GM20000 (cell line): ENCODE measurements at regions not wholly inside any gene's neighbourhood (a gene's known extent, or its start where the extent isn't known, plus 50 kb on each side); places are given as distances from the start of the nearest gene placed in this dataset.

Experiments
- DNase-seq: peaks from one replicate; pipeline ENCODE4 v3.0.0; 2012; ENCODE audit warnings: low spot score
- TF ChIP-seq, protein P1 (sequence below): IDR thresholded peaks from 2 replicates; pipeline ENCODE4 v1.5.1; 2012; ENCODE audit warnings: mild to moderate bottlenecking, control low read depth; ENCODE audit errors: extremely low read depth, missing control alignments

DNA sequence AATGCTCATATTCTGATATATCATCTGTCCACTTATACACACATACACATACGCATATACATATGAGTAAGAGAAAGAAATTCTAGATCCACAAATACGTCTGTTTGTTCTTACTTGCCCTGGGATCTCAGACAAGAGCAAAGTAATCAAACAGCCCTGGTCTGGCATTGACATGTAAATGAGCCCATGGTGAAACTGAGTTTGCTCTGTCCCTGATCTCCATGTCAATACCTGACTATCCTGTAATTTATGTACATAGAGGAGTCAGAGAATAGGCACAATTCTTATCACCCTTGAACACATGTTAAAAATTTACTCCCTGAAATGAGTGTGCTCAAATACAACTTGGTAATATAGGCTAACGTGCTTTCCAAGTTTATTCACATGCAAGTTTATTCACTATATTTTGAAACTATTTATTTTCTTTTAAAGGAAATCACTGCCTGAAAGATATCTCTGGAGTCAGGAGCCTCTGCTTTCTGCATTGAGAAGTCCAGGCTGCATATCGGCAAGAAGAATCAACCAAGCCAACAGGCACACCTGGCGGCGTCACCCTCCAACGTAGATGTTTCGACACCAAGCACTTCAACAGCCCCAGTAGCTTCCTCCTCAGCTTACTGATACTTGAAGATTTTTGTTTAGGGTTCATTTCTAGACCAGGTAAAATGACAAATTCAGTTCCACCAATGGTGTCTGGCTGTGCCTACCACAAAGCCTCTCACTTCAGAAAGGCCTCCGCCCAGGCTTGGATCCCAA lies 100.6 kb downstream of the CMPK2 start:
- TF ChIP-seq, protein P1, sequence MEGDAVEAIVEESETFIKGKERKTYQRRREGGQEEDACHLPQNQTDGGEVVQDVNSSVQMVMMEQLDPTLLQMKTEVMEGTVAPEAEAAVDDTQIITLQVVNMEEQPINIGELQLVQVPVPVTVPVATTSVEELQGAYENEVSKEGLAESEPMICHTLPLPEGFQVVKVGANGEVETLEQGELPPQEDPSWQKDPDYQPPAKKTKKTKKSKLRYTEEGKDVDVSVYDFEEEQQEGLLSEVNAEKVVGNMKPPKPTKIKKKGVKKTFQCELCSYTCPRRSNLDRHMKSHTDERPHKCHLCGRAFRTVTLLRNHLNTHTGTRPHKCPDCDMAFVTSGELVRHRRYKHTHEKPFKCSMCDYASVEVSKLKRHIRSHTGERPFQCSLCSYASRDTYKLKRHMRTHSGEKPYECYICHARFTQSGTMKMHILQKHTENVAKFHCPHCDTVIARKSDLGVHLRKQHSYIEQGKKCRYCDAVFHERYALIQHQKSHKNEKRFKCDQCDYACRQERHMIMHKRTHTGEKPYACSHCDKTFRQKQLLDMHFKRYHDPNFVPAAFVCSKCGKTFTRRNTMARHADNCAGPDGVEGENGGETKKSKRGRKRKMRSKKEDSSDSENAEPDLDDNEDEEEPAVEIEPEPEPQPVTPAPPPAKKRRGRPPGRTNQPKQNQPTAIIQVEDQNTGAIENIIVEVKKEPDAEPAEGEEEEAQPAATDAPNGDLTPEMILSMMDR, result no peak
- no peak for DNase-seq

DNA sequence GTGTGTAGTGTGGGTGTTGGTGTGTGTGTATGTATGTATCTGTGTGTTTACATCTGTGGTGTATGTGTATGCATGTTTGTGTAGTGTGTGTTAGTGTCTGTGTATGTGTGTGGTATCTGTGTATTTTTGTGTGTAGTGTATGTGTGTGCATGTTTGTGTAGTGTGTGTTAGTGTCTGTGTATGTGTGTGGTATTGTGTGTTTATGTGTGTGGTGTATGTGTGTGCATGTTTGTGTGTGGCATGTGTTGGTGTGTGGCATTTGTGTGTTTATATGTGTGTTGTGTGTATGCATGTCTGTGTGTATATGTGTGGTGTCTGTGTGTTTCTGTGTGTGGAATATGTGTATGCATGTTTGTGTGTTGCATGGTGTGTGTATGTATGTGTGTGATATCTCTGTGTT lies 96.4 kb downstream of the CMPK2 start:
- no peak for DNase-seq
- TF ChIP-seq, protein P1, result no peak

DNA sequence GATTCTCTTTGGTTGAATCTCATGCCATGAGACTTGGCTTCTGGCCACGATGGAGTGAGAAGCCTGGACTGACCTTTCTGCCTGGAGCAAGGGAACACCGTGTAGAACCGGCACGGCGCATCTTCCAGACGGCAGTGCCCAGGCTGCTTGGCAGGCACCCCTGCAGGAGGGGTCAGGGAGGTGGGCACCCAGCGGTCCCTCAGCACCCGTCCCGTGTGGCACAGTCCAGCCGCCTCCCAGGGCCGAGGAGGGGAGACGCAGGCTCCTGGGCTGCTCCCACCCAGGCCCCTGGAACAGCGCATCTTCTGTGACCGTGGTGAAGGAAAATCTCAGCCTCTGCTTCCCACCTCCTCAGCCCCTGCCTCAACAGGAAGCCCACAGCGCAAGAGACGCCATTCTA lies 95.7 kb downstream of the CMPK2 start:
- DNase-seq, result no peak
- TF ChIP-seq, protein P1, result no peak

DNA sequence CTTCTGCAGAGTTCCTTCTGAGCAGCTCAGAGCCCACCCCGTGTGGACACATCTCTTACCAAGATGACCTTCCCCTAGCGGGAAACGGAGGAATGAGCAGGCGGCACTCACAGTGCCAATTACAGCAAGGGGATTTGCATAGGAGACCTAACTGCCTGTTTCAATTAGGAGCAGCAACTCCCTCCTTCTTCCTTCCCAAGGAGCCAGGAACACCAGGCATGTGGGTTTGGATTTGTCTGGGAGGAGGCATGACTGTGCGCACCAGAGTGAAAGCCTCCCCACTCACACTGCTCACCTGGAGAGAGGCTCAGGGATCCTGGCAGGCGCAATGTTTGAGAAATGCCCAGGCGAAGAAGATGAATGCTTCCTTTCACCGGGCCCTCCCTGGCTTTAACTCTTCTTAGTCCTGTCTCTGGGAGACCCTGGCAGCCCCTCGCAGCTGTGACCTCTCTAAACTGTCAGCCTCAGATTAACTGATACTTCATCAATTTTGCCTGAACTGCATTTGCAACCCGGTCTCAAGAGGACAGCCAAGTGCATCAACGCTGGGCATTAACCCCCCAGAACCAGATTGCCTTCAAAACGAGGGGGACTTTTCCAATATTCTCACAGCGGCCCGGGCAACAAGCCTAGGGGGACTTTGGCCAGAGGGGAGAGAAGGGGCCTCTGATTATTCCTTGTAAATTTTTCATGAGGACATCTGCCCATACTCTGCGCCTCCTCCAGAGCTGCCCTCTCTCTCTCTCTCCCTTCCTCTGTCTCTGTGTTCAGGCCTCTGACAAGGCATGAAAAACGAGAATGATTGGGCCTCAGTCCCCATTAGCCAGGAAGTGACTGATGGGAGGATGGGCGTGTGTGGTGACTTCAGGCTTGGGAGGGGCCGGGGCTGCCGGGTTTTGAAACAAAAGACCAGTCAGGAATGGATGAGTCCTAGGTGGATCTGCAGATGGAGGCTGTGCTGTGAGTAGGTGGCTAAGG lies 93.8 kb downstream of the CMPK2 start:
- no peak for DNase-seq
- TF ChIP-seq, protein P1, result no peak

DNA sequence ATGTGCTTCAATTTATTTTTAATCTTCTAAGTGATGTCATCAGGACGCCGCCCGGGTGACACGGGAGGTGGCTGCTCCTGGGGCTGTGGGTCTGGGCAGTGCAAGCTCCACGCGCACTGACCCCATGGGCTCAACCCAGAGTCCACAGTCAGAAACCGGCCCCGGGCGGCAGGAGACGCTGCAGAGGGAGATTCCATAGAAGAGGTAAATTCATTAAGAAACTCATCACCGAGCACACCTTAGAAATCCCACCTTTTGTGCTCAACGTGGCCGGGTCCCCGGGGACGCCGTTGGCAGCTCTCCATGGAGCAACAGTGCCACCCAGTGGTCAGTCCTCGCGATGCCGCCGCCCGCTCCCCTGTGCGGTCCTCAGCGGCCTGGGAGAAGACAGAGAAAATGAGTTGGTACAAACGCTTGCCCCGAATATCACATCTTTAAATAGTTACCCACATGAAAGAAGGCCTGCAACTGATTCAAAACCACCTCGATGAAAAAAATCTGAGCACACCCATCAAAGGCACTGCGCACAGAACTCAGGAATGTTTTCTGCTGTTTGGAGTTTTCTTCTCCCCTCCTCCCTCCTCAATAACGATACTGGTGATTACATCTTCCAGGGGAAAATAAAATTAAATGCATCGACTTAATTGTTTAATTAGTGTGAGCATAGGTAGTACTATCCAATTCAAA lies 92.6 kb downstream of the CMPK2 start:
- TF ChIP-seq, protein P1, result peak; percentile 97
- DNase-seq, result peak; percentile 83

DNA sequence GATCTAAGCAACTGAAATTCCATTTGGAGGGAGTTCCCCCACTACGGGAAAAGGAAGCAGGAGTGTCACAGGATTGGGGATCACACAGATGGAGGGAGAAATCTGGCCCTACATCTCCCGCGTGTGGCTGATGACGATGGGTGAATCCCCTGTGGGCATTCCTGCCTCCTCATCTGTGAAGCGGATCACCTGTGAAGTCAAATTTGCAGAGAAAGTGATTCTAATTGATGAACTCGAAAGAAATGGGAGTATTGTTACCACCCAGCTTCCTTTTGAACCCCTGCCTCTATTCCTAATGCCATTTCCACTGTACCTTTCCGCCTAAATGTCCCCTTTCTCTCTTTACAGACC lies 92.0 kb downstream of the CMPK2 start:
- TF ChIP-seq, protein P1, result no peak

More for the DNA sequence above, 92.0 kb downstream of the CMPK2 start:
- no peak for DNase-seq
